ENCODE measurements at regions not wholly inside any gene's neighbourhood (a gene's known extent, or its start where the extent isn't known, plus 50 kb on each side); places are given as distances from the start of the nearest gene placed in this dataset.

DNA sequence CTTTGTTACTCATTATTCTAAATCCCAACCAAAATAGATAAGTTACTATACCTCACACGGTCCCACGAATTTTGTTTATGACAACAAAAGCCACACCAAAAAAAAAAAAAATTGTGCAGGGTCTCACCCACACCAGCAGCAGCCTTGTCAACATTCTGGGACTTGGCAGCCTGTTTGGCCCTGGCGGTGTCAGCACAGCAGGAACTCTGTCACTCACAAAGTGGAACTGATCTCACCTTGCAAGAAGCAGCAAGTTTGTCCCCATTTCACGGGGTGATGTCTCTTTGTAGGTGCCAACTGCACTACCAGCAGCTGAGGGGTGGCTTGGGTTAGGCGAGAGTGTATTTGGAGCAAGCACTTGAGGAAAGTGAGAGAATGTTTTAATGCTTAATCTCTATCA is 75.0 kb upstream of the CHRM3 start:
- ChIA-PET CTCF (no interaction called here), POLR2A (no interaction called here)
- intact Hi-C loops (cut with micrococcal nuclease) = no loop called here
- Histone ChIP-seq H3K4me2 (ENCODE audit: insufficient read depth, low read length) (no peak overlapping the region), H3K79me2 (ENCODE audit: control insufficient read depth, insufficient read depth, low read length) (no peaks in the 10 kb centered on the region), H3K36me3 (ENCODE audit: control insufficient read depth in 2 of 2, extremely low read depth in 1 of 2, insufficient read depth in 2 of 2, low read length in 2 of 2) (no peaks in the 10 kb centered on the region), H3K4me1 (ENCODE audit: control insufficient read depth, extremely low read depth, insufficient read depth, low read length) (no peaks in the 10 kb centered on the region), H3K27me3 (ENCODE audit: control insufficient read depth in 2 of 2, insufficient read depth in 2 of 2, low read length in 2 of 2) (no peaks in the 10 kb centered on the region), H3K9me1 (replicated peaks; ENCODE audit: control insufficient read depth, extremely low read depth, insufficient read depth, low read length) (no peaks in the 10 kb centered on the region), H3K4me3 (replicated peaks in 1 of 3; ENCODE audit: insufficient read depth in 1 of 3, low read depth in 1 of 3, low read length in 3 of 3) (no peak overlapping the region), H3K27ac (ENCODE audit: insufficient read depth, low read depth, low read length) (no peak overlapping the region), H2AFZ (ENCODE audit: low read depth, low read length) (no peak overlapping the region), H4K20me1 (replicated peaks; ENCODE audit: control insufficient read depth, extremely low read depth, insufficient read depth, low read length) (no peaks in the 10 kb centered on the region), H3K9me3 (replicated peaks; ENCODE audit: control insufficient read depth, insufficient read depth, low read length) (peaks cover 2% of the 10 kb centered on the region), H3K9ac (replicated peaks; ENCODE audit: extremely low read depth, insufficient read depth, low read length) (no peak overlapping the region)
- BruUV-seq (replicated peaks) = no TSS peak
- FAIRE-seq (no peak), DNase-seq (ENCODE audit: low read depth, low spot score) (no peak)
- dilution Hi-C loops (cut with MboI; ENCODE audit: extremely low pct_ligation_motif_present, low sequenced_read_pairs) = no loop called here
- TF ChIP-seq MAX (IDR thresholded peaks at IDR 0.05; ENCODE audit: insufficient read depth, insufficient read length) (no peak), POLR2AphosphoS5 (IDR thresholded peaks at IDR 0.05; ENCODE audit: insufficient read depth, low read depth, low read length) (no peak), POLR2A (IDR thresholded peaks at IDR 0.05; ENCODE audit: low read depth, low read length) (no peak), MYC (IDR thresholded peaks at IDR 0.05; ENCODE audit: low read depth, low read length) (no peak), JUN (IDR thresholded peaks at IDR 0.05; ENCODE audit: borderline replicate concordance, insufficient read depth, insufficient read length, low read depth) (no peak), GATA2 (IDR thresholded peaks at IDR 0.05; ENCODE audit: insufficient read depth, insufficient read length, low read depth, low read length) (no peak), EZH2 (IDR thresholded peaks at IDR 0.05; ENCODE audit: borderline replicate concordance, low read depth, low read length, severe bottlenecking) (no peak), FOS (IDR thresholded peaks at IDR 0.05; ENCODE audit: borderline replicate concordance, insufficient read depth, low read length) (no peak)
- TF ChIP-seq, protein P1, sequence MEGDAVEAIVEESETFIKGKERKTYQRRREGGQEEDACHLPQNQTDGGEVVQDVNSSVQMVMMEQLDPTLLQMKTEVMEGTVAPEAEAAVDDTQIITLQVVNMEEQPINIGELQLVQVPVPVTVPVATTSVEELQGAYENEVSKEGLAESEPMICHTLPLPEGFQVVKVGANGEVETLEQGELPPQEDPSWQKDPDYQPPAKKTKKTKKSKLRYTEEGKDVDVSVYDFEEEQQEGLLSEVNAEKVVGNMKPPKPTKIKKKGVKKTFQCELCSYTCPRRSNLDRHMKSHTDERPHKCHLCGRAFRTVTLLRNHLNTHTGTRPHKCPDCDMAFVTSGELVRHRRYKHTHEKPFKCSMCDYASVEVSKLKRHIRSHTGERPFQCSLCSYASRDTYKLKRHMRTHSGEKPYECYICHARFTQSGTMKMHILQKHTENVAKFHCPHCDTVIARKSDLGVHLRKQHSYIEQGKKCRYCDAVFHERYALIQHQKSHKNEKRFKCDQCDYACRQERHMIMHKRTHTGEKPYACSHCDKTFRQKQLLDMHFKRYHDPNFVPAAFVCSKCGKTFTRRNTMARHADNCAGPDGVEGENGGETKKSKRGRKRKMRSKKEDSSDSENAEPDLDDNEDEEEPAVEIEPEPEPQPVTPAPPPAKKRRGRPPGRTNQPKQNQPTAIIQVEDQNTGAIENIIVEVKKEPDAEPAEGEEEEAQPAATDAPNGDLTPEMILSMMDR (IDR thresholded peaks at IDR 0.05; ENCODE audit: extremely low read depth in 1 of 2, insufficient read depth in 1 of 2, low read depth in 1 of 2, low read length in 2 of 2) = no peak

Data from endothelial cell of umbilical vein (primary cell).